ENCODE measurements at regions not wholly inside any gene's neighbourhood (a gene's known extent, or its start where the extent isn't known, plus 50 kb on each side); places are given as distances from the start of the nearest gene placed in this dataset.

DNA sequence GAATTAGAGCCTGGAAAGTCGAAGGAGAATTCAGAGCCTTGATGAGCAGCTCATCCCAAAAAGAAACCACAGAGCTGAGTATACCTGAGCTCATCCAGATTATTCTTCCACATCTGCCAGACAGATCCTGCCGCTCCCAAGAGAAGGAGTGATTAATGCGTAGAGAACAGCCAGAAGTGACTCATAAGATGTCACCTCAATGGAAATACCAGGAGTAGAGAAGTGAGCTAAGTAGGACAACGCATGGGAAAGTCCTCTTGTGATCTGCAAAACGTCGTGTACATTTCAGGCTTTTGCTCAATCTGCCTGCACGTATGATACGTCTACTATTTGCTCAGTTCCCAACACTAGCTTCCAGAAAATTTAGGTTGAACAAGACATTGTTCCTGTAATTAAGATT, 230.5 kb upstream of the AUTS2 start:
- no TSS peak for BruUV-seq (replicated peaks)
- Histone ChIP-seq H4K20me1 (ENCODE audit: insufficient read depth, low read length) (no peaks in the 10 kb centered on the region), H3K56ac (ENCODE audit: extremely low read depth, insufficient read depth, low read length) (no peak overlapping the region), H3K4me2 (ENCODE audit: low read depth, low read length) (no peak overlapping the region), H3K14ac (replicated peaks; ENCODE audit: low read depth, low read length) (no peak overlapping the region), H2BK5ac (ENCODE audit: low read depth, low read length, poor library complexity, severe bottlenecking) (no peak overlapping the region), H2AK9ac (replicated peaks; ENCODE audit: low read depth, low read length, poor library complexity) (no peak overlapping the region), H4K5ac (ENCODE audit: low read depth, low read length) (no peak overlapping the region), H2AK5ac (ENCODE audit: low read depth, low read length) (no peak overlapping the region), H3K9me3 (ENCODE audit: control insufficient read depth, insufficient read depth, low read length) (peaks cover 6% of the 10 kb centered on the region), H4K91ac (ENCODE audit: insufficient read depth, low read depth, low read length) (no peak overlapping the region), H3K18ac (ENCODE audit: low read depth, low read length) (no peak overlapping the region), H3K4me1 (ENCODE audit: control insufficient read depth, insufficient read depth, low read length) (no peaks in the 10 kb centered on the region), H3K79me1 (ENCODE audit: low read depth in 1 of 2, low read length in 2 of 2) (no peaks in the 10 kb centered on the region), H3K36me3 (ENCODE audit: control insufficient read depth, insufficient read depth, low read length) (no peaks in the 10 kb centered on the region), H2BK15ac (ENCODE audit: low read depth, low read length) (no peak overlapping the region), H4K8ac (ENCODE audit: low read depth in 2 of 2, low read length in 2 of 2) (no peak overlapping the region), H3K23ac (ENCODE audit: low read depth, low read length) (no peak overlapping the region), H2AFZ (replicated peaks; ENCODE audit: low read length, poor library complexity) (no peak overlapping the region), H3K4ac (ENCODE audit: low read depth, low read length) (no peak overlapping the region), H3K27ac (ENCODE audit: insufficient read depth, low read length) (no peak overlapping the region), H3K9me1 (ENCODE audit: insufficient read depth, low read length) (no peaks in the 10 kb centered on the region), H3K9ac (ENCODE audit: low read depth, low read length) (no peak overlapping the region), H3K27me3 (ENCODE audit: control insufficient read depth, insufficient read depth, low read length) (no peaks in the 10 kb centered on the region), H3K4me3 (ENCODE audit: insufficient read depth, low read depth, low read length) (no peak overlapping the region), H2BK120ac (ENCODE audit: low read depth, low read length) (no peak overlapping the region), H2BK20ac (ENCODE audit: low read depth, low read length) (no peak overlapping the region)
- in situ Hi-C loops (cut with MboI; ENCODE audit: low sequenced_read_pairs) = no loop called here
- dilution Hi-C loops (cut with HindIII; ENCODE audit: low sequenced_read_pairs, unreplicated experiment) = no loop called here
- TF ChIP-seq RCOR1 (IDR thresholded peaks at IDR 0.05; ENCODE audit: insufficient replicate concordance, low read length) = no peak
- TF ChIP-seq, protein P1, sequence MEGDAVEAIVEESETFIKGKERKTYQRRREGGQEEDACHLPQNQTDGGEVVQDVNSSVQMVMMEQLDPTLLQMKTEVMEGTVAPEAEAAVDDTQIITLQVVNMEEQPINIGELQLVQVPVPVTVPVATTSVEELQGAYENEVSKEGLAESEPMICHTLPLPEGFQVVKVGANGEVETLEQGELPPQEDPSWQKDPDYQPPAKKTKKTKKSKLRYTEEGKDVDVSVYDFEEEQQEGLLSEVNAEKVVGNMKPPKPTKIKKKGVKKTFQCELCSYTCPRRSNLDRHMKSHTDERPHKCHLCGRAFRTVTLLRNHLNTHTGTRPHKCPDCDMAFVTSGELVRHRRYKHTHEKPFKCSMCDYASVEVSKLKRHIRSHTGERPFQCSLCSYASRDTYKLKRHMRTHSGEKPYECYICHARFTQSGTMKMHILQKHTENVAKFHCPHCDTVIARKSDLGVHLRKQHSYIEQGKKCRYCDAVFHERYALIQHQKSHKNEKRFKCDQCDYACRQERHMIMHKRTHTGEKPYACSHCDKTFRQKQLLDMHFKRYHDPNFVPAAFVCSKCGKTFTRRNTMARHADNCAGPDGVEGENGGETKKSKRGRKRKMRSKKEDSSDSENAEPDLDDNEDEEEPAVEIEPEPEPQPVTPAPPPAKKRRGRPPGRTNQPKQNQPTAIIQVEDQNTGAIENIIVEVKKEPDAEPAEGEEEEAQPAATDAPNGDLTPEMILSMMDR (conservative IDR thresholded peaks at IDR 0.05; ENCODE audit: low read depth, low read length) = no peak
- ChIA-PET CTCF (no interaction called here), POLR2A (ENCODE audit: unreplicated experiment) (no interaction called here)
- ATAC-seq (ENCODE audit: low read depth) = no peak
- WGBS, 2 experiments (ENCODE audit: extremely low coverage in 2 of 2, insufficient read length in 1 of 2) = no CpG with 5 or more reads among the region's 8 CpGs
- intact Hi-C loops (cut with micrococcal nuclease) = no loop called here
- no peak for DNase-seq

All from IMR-90 (cell line).